SK-N-DZ (cell line): ENCODE measurements at regions not wholly inside any gene's neighbourhood (a gene's known extent, or its start where the extent isn't known, plus 50 kb on each side); places are given as distances from the start of the nearest gene placed in this dataset.
A peak's percentile ranks its signal among the peaks of the same experiment; 100 is the strongest.

ENCODE experiments used
- DNase-seq: peaks from one replicate; pipeline ENCODE4 v3.0.0-alpha.2; 2015; ENCODE audit warnings: low spot score

- DNase-seq = no peak
Measured at GRCh38 chr3:18828637-18829036, 319.7 kb upstream of the KCNH8 start.

GRCh38 chr3:18827664-18828063 lies 320.6 kb upstream of the KCNH8 start:
- peak; percentile 26 for DNase-seq

- DNase-seq = peak; percentile 20
Measured at GRCh38 chr3:18825665-18826064, 322.6 kb upstream of the KCNH8 start.

GRCh38 chr3:18813300-18813699 lies 335.0 kb upstream of the KCNH8 start:
- DNase-seq = no peak

DNA sequence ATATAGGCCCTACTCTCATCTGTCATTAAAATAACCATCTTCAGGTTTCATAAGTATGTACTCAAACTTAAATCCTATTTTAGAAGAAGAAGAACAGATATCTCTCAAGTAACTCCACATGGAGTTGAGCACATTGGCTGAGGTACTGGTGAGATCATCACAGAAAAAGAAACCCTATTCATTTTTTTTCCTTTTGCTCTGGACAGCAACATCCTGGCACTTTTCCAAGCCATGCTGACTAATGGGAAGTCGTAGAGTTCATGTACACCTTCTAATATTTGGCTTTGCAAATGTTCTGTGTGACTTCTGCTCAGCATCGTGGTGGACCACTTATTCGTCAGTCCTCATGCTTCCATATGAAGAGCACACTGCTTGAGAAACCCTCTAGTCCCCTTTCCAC lies 336.0 kb upstream of the KCNH8 start:
- DNase-seq = no peak

GRCh38 chr3:18810306-18810661 lies 338.0 kb upstream of the KCNH8 start:
- no peak for DNase-seq

- DNase-seq = no peak
Measured at GRCh38 chr3:18809640-18810305, 338.5 kb upstream of the KCNH8 start.

DNA sequence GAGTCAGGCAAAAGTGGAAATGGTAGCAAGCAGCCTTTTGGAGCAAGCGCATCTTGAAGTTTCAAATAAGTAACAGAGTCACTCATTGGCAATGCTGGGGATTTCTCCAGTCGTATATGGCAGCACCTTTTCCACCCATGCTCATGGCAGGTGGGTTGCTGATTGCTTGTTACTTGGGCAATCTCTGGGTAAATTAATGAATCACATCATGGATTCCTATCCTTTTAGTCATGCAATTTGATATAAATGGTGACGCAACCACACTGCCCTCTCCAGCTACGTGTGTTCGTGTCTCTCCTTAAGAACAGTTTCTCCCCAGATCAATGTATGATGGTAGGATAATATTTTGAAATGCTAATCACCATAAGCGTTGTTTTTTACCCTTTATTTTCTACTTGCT lies 339.9 kb upstream of the KCNH8 start:
- no peak for DNase-seq

DNA sequence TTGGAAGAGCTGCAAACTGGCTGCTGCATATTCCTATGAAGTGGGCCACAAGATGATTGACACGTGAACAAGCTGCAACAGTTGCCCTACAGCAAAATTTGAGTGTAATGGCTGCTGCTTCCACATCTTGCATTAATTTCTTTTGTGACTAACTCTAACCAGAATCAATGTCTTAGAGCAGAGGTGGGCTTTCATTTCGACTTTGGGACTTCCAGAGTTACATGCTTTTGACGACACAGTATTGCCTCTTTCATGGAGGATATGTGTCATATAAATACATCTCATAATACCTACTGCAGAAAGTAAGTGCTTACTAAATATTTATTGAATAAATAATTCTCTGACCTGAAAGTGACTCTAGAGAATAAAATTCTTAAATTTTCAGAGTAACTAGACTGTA lies 340.7 kb upstream of the KCNH8 start:
- no peak for DNase-seq

- DNase-seq = no peak
Measured at GRCh38 chr3:18806633-18807032, 341.7 kb upstream of the KCNH8 start.

DNA sequence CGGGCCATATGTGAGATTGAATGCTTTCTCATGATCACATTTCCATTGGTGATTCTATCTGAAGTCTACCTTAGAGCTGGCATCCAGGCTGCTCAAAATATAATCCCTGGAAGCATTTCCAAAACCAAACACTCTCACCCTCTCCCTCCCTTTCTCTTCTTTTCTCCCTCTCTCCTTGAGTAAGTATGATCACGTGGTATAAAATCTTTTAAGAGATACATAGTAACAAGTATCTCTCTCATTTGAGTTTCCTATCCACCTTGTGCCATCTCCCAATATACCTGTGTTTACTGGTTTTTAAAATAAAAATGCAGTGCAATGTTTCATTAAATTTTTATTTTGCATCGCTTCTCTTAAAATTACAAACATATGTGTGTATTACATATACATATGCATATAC lies 350.9 kb upstream of the KCNH8 start:
- DNase-seq = no peak

- no peak for DNase-seq
Measured at GRCh38 chr3:18795078-18795477, 353.2 kb upstream of the KCNH8 start.

GRCh38 chr3:18791752-18792151 lies 356.6 kb upstream of the KCNH8 start:
- DNase-seq = no peak

GRCh38 chr3:18791182-18791581 lies 357.1 kb upstream of the KCNH8 start:
- peak; percentile 37 for DNase-seq

- no peak for DNase-seq
Measured at GRCh38 chr3:18790384-18790783, 357.9 kb upstream of the KCNH8 start.

- no peak for DNase-seq
Measured at GRCh38 chr3:18789734-18790133, 358.6 kb upstream of the KCNH8 start.

- DNase-seq = peak; percentile 19
Measured at GRCh38 chr3:18787441-18787840, 360.9 kb upstream of the KCNH8 start.

- DNase-seq = no peak
Measured at GRCh38 chr3:18786650-18787323, 361.5 kb upstream of the KCNH8 start.

DNA sequence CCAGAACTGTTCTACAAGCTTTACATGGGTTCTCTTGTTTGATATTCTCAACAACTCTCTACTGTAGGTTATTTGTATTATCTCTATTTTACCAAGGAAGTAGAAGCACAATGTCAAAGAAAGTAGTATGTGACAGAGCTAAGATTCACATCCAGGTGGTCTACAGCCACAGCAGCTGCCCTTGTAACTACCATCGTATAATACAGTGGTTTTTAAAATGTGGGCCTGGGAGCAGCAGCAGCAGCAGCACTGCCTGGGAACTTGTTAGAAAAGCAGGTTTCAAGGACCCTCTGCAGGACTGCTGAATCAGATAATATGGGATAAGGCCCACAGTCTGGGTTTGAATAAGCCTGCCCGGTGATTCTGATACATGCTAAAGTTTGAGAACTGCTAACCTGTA lies 357.1 kb upstream of the SATB1 start:
- DNase-seq = no peak

GRCh38 chr3:18780959-18781358 lies 355.8 kb upstream of the SATB1 start:
- no peak for DNase-seq

GRCh38 chr3:18779704-18780103 lies 354.6 kb upstream of the SATB1 start:
- no peak for DNase-seq

DNA sequence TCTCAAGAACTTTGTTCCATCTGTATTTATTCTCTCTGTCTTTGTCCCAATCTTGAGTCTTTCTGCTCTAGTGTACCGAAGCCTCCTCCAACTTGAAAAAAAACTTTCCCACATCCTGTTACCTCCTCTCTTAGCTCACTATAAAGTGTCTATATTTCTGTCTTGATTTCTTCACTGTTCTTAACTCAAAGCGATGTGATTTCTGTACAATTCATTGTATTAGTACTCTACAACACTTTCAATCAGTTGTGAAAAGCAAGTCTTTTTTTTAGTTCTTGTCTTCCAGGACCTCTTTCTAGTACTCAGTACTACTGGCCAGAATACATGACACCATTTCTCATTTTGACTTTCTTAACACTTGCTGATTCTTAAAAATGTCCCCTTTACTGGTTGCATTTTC lies 353.5 kb upstream of the SATB1 start:
- no peak for DNase-seq

DNA sequence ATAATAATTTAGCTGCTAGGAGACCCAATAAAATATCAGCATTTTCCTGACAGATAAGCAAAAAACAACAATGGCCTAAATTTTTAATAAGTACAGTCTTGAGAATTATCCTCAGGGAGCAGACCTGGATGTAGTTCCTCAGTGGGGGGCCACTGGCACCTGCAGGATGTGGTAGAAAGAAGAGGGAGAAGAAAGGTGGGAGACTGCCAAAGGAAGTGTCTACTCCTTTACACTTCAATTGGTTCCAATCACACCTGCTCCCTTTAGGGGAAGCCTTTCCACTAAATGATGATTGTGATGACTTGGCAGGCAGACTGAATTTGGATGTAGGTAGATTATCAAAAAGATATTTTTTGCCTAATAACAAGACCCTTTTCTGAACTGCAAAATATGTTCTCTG lies 353.0 kb upstream of the SATB1 start:
- no peak for DNase-seq

- DNase-seq = no peak
Measured at GRCh38 chr3:18775501-18775900, 350.4 kb upstream of the SATB1 start.
